WERI-Rb-1 (cell line): ENCODE measurements at regions not wholly inside any gene's neighbourhood (a gene's known extent, or its start where the extent isn't known, plus 50 kb on each side); places are given as distances from the start of the nearest gene placed in this dataset.

Experiments
- DNase-seq: peaks from one replicate; pipeline ENCODE4 v3.0.0-alpha.2; 2020
- H3K27ac ChIP-seq: fragments of 250-450 bp; sonication (Bioruptor Pico); 2 replicates; pipeline ENCODE4 v1.5.1; 2020; ENCODE audit warnings: mild to moderate bottlenecking, moderate library complexity
- H3K27me3 ChIP-seq: fragments of 250-450 bp; sonication (Bioruptor Pico); 2 replicates; pipeline ENCODE4 v1.5.1; 2021; ENCODE audit warnings: mild to moderate bottlenecking, low read depth, moderate library complexity; ENCODE audit not compliant: insufficient read depth, severe bottlenecking
- H3K36me3 ChIP-seq: fragments of 250-450 bp; sonication (Bioruptor Pico); 2 replicates; pipeline ENCODE4 v1.5.1; 2020; ENCODE audit warnings: mild to moderate bottlenecking, moderate library complexity
- H3K4me3 ChIP-seq: 2 replicates; pipeline ENCODE4 v1.5.1; 2011; ENCODE audit warnings: low read depth, mild to moderate bottlenecking, control low read depth, low read length
- H3K9me3 ChIP-seq: fragments of 250-450 bp; sonication (Bioruptor Pico); 2 replicates; pipeline ENCODE4 v1.5.1; 2021; ENCODE audit warnings: mild to moderate bottlenecking, moderate library complexity; ENCODE audit not compliant: severe bottlenecking
- CTCF ChIP-seq: IDR thresholded peaks from 2 replicates; pipeline ENCODE4 v1.5.1; 2011; ENCODE audit warnings: low read depth, mild to moderate bottlenecking, control low read depth, inconsistent platforms, low read length

- no peak overlapping the region for H3K4me3 ChIP-seq
- H3K9me3 ChIP-seq, result no peaks in the 10 kb centered on the region
- no peak for DNase-seq
- H3K36me3 ChIP-seq, result no peaks in the 10 kb centered on the region
- no peaks in the 10 kb centered on the region for H3K27me3 ChIP-seq
- no peak for TF ChIP-seq CTCF
- no peak overlapping the region for H3K27ac ChIP-seq
These were observed 1502.4 kb upstream of the PIK3C3 start for GRCh38 chr18:40452599-40452998.

- Histone ChIP-seq H3K27ac (no peak overlapping the region), H3K4me3 (no peak overlapping the region), H3K9me3 (no peaks in the 10 kb centered on the region), H3K36me3 (no peaks in the 10 kb centered on the region), H3K27me3 (no peaks in the 10 kb centered on the region)
- DNase-seq, result no peak
- no peak for TF ChIP-seq CTCF
These were observed 1504.3 kb upstream of the PIK3C3 start for GRCh38 chr18:40450751-40451150.

- no peaks in the 10 kb centered on the region for H3K9me3 ChIP-seq
- DNase-seq, result no peak
- H3K27me3 ChIP-seq, result no peaks in the 10 kb centered on the region
- no peak overlapping the region for H3K4me3 ChIP-seq
- no peak for TF ChIP-seq CTCF
- no peaks in the 10 kb centered on the region for H3K36me3 ChIP-seq
- H3K27ac ChIP-seq, result no peak overlapping the region
These were observed 1507.2 kb upstream of the PIK3C3 start for GRCh38 chr18:40447820-40448219.

GRCh38 chr18:40440088-40440487, 1514.9 kb upstream of the PIK3C3 start:
- H3K9me3 ChIP-seq, result no peaks in the 10 kb centered on the region
- no peaks in the 10 kb centered on the region for H3K36me3 ChIP-seq
- no peak for DNase-seq
- no peak overlapping the region for H3K4me3 ChIP-seq
- H3K27me3 ChIP-seq, result no peaks in the 10 kb centered on the region
- H3K27ac ChIP-seq, result no peak overlapping the region
- no peak for TF ChIP-seq CTCF

GRCh38 chr18:40437517-40437916, 1517.5 kb upstream of the PIK3C3 start:
- Histone ChIP-seq H3K4me3 (no peak overlapping the region), H3K9me3 (no peaks in the 10 kb centered on the region), H3K27ac (no peak overlapping the region), H3K27me3 (no peaks in the 10 kb centered on the region), H3K36me3 (no peaks in the 10 kb centered on the region)
- peak; percentile 74 for DNase-seq
- TF ChIP-seq CTCF, result no peak

GRCh38 chr18:40431071-40431985, 1523.7 kb upstream of the PIK3C3 start:
- H3K27ac ChIP-seq, result no peak overlapping the region
- H3K9me3 ChIP-seq, result no peaks in the 10 kb centered on the region
- DNase-seq, result peak; percentile 25
- no peak overlapping the region for H3K4me3 ChIP-seq
- no peaks in the 10 kb centered on the region for H3K27me3 ChIP-seq
- TF ChIP-seq CTCF, result no peak
- no peaks in the 10 kb centered on the region for H3K36me3 ChIP-seq
